ENCODE measurements at regions not wholly inside any gene's neighbourhood (a gene's known extent, or its start where the extent isn't known, plus 50 kb on each side); places are given as distances from the start of the nearest gene placed in this dataset.

DNA sequence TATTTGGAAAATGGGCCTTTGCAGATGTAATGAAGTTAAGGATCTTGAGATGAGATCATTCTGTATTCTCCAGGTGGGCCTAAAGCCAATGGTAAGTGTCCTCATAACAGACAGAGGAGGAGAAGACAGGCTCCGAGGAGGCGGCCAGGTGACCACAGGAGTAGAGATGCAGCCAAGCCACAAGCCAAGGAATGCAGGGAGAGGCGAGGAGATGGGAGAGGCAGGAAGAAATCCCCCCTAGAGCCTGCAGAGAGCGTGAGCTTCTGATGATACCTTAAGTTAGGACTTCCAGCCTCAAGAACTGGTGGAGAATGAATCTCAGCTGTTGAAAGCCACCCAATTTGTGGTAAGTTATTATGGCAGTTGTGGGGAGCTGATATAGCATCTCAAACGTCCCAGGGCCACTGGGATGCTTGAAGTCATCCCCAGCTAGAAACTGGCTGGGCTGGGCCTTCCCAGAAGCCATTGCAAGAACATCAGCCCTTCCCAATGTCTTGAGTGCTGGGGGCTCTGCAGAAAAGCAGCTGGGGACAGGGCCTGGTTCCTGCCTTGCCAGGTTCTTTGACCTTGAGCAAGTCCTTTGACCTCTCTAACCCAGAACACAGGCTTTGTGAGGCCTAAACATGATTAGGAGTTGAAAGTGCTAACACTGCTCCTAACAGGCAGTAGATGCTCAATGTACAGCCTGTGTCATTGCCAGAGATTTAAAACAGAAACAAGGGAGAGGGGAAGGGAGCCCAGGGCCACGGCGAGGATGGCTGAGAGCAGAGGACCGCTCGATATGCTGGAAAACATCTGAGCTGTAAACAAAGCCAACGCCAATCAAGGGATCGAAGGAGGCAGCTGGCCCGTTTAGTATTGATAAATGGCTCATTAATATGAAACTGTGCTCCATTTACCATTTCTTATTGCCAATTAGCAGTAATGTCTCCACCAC, 632.3 kb downstream of the TBC1D22A start:
- TF ChIP-seq CTCF (IDR thresholded peaks at IDR 0.05) (no peak), EZH2 (IDR thresholded peaks at IDR 0.05; ENCODE audit: borderline replicate concordance, insufficient read depth, low read depth, low read length, poor library complexity, severe bottlenecking) (no peak)
